NCI-H524 (cell line): ENCODE measurements at regions not wholly inside any gene's neighbourhood (a gene's known extent, or its start where the extent isn't known, plus 50 kb on each side); places are given as distances from the start of the nearest gene placed in this dataset.

Experiments
- DNase-seq, 2 experiments: peaks; one replicate each; lab custom pipeline; 2025; lab: John Stamatoyannopoulos, UW

- no peak for DNase-seq
Measured at GRCh38 chr18:26794230-26795101, 71.0 kb downstream of the AQP4 start.

- DNase-seq = no peak
Measured at GRCh38 chr18:26792661-26793060, 72.8 kb downstream of the AQP4 start.

GRCh38 chr18:26791676-26792075 lies 73.8 kb downstream of the AQP4 start:
- no peak for DNase-seq

GRCh38 chr18:26784599-26784998 lies 80.9 kb downstream of the AQP4 start:
- no peak for DNase-seq

GRCh38 chr18:26783170-26783569 lies 82.3 kb downstream of the AQP4 start:
- no peak for DNase-seq

GRCh38 chr18:26780520-26781325 lies 84.8 kb downstream of the AQP4 start:
- no peak for DNase-seq

- DNase-seq = no peak
Measured at GRCh38 chr18:26778054-26778393, 87.5 kb downstream of the AQP4 start.

- peak in 1 of 2 experiments; percentile 23 for DNase-seq
Measured at GRCh38 chr18:26777351-26778053, 88.0 kb downstream of the AQP4 start.

GRCh38 chr18:26772691-26773090 lies 92.8 kb downstream of the AQP4 start:
- DNase-seq = no peak

GRCh38 chr18:26771524-26771923 lies 94.0 kb downstream of the AQP4 start:
- DNase-seq = no peak

- no peak for DNase-seq
Measured at GRCh38 chr18:26768385-26768784, 97.1 kb downstream of the AQP4 start.

- DNase-seq = no peak
Measured at GRCh38 chr18:26765498-26765897, 100.0 kb downstream of the AQP4 start.

- DNase-seq = no peak
Measured at GRCh38 chr18:26764586-26764985, 100.9 kb downstream of the AQP4 start.

GRCh38 chr18:26764177-26764576 lies 101.3 kb downstream of the AQP4 start:
- DNase-seq = no peak

GRCh38 chr18:26763446-26764110 lies 101.9 kb downstream of the AQP4 start:
- DNase-seq = peak in 1 of 2 experiments; percentile 28

- no peak for DNase-seq
Measured at GRCh38 chr18:26757263-26758019, 108.1 kb downstream of the AQP4 start.

GRCh38 chr18:26756556-26756955 lies 109.0 kb downstream of the AQP4 start:
- DNase-seq = no peak

- no peak for DNase-seq
Measured at GRCh38 chr18:26746826-26747475, 118.6 kb downstream of the AQP4 start.

- no peak for DNase-seq
Measured at GRCh38 chr18:26746398-26746797, 119.1 kb downstream of the AQP4 start.

- no peak for DNase-seq
Measured at GRCh38 chr18:26745288-26746181, 120.0 kb downstream of the AQP4 start.
